HG03095 (cell line): ENCODE measurements at regions not wholly inside any gene's neighbourhood (a gene's known extent, or its start where the extent isn't known, plus 50 kb on each side); places are given as distances from the start of the nearest gene placed in this dataset.

Experiments
- ATAC-seq: cut with Tn5 transposase; IDR thresholded peaks from one replicate; pipeline ENCODE4 v1.9.1; 2021; ENCODE audit warnings: moderate library complexity; ENCODE audit not compliant: unreplicated experiment

GRCh38 chr5:6029811-6030271 is 348.5 kb downstream of the MED10 start:
- ATAC-seq = no peak

- ATAC-seq = no peak
Measured at GRCh38 chr5:6026766-6027406, 351.5 kb downstream of the MED10 start.

- ATAC-seq = no peak
Measured at GRCh38 chr5:6019612-6020011, 358.7 kb downstream of the MED10 start.

- ATAC-seq = no peak
Measured at GRCh38 chr5:6013506-6013905, 364.8 kb downstream of the MED10 start.

- ATAC-seq = no peak
Measured at GRCh38 chr5:6011199-6011598, 367.1 kb downstream of the MED10 start.

- no peak for ATAC-seq
Measured at GRCh38 chr5:6006838-6007314, 371.5 kb downstream of the MED10 start.

GRCh38 chr5:6003040-6003825 is 375.1 kb downstream of the MED10 start:
- no peak for ATAC-seq

GRCh38 chr5:6000867-6001266 is 377.5 kb downstream of the MED10 start:
- ATAC-seq = no peak

GRCh38 chr5:5995819-5996218 is 382.5 kb downstream of the MED10 start:
- ATAC-seq = no peak

- no peak for ATAC-seq
Measured at GRCh38 chr5:5986492-5987178, 391.7 kb downstream of the MED10 start.

- ATAC-seq = no peak
Measured at GRCh38 chr5:5985332-5985731, 393.0 kb downstream of the MED10 start.

- no peak for ATAC-seq
Measured at GRCh38 chr5:5983261-5983980, 394.9 kb downstream of the MED10 start.

- no peak for ATAC-seq
Measured at GRCh38 chr5:5981562-5981961, 396.8 kb downstream of the MED10 start.

GRCh38 chr5:5980538-5980895 is 397.8 kb downstream of the MED10 start:
- no peak for ATAC-seq

GRCh38 chr5:5979761-5980537 is 398.4 kb downstream of the MED10 start:
- ATAC-seq = no peak

GRCh38 chr5:5979377-5979760 is 399.0 kb downstream of the MED10 start:
- ATAC-seq = no peak

GRCh38 chr5:5978501-5979376 is 399.6 kb downstream of the MED10 start:
- ATAC-seq = no peak

- ATAC-seq = no peak
Measured at GRCh38 chr5:5971203-5971602, 407.1 kb downstream of the MED10 start.

- ATAC-seq = no peak
Measured at GRCh38 chr5:5969942-5970483, 408.3 kb downstream of the MED10 start.
